Stimulated activated CD4-positive, alpha-beta T cell treated with anti-CD3 and anti-CD28 coated beads, Interleukin-4, amount 100 ng/mL, for 48 hours (primary cell): ENCODE measurements at regions not wholly inside any gene's neighbourhood (a gene's known extent, or its start where the extent isn't known, plus 50 kb on each side); places are given as distances from the start of the nearest gene placed in this dataset.
"Not testable (repeated sequence)": the region's sequence is repeated elsewhere in the genome, so short reads cannot be mapped to it uniquely, and the experiment has no call there.

Experiments used
- DNase-seq, 2 donors: peaks; one replicate each; pipeline ENCODE4 v3.0.0-alpha.2; 2020; ENCODE audit warnings: low read depth in 2 of 2

GRCh38 chr3:132084982-132085381 lies 50.2 kb upstream of the CPNE4 start:
- no peak for DNase-seq

- DNase-seq = no peak
Measured at GRCh38 chr3:132087356-132087755, 52.5 kb upstream of the CPNE4 start.

- DNase-seq = no peak
Measured at GRCh38 chr3:132088291-132088690, 53.5 kb upstream of the CPNE4 start.

GRCh38 chr3:132090921-132091320 lies 56.1 kb upstream of the CPNE4 start:
- DNase-seq = no peak

GRCh38 chr3:132116601-132117000 lies 81.8 kb upstream of the CPNE4 start:
- no peak for DNase-seq

GRCh38 chr3:132117642-132118041 lies 82.8 kb upstream of the CPNE4 start:
- DNase-seq = no peak

- DNase-seq = no peak
Measured at GRCh38 chr3:132119531-132119930, 84.7 kb upstream of the CPNE4 start.

- DNase-seq = no peak
Measured at GRCh38 chr3:132124096-132124495, 89.3 kb upstream of the CPNE4 start.

- no peak for DNase-seq
Measured at GRCh38 chr3:132124651-132125284, 90.0 kb upstream of the CPNE4 start.

GRCh38 chr3:132134611-132135010 lies 99.8 kb upstream of the CPNE4 start:
- no peak for DNase-seq

- no peak for DNase-seq
Measured at GRCh38 chr3:132135628-132136333, 101.0 kb upstream of the CPNE4 start.

GRCh38 chr3:132136334-132136716 lies 101.5 kb upstream of the CPNE4 start:
- no peak for DNase-seq

GRCh38 chr3:132136902-132137301 lies 102.1 kb upstream of the CPNE4 start:
- not testable (repeated sequence) for DNase-seq

GRCh38 chr3:132145833-132146232 lies 111.0 kb upstream of the CPNE4 start:
- no peak for DNase-seq

GRCh38 chr3:132154619-132155018 lies 119.8 kb upstream of the CPNE4 start:
- DNase-seq = no peak

GRCh38 chr3:132159145-132159544 lies 124.3 kb upstream of the CPNE4 start:
- no peak for DNase-seq

- no peak for DNase-seq
Measured at GRCh38 chr3:132160198-132160597, 125.4 kb upstream of the CPNE4 start.

- no peak for DNase-seq
Measured at GRCh38 chr3:132161608-132162007, 126.8 kb upstream of the CPNE4 start.

GRCh38 chr3:132164469-132165092 lies 129.8 kb upstream of the CPNE4 start:
- no peak for DNase-seq

- no peak for DNase-seq
Measured at GRCh38 chr3:132167870-132168269, 133.1 kb upstream of the CPNE4 start.

GRCh38 chr3:132174500-132174899 lies 139.7 kb upstream of the CPNE4 start:
- no peak for DNase-seq

- no peak for DNase-seq
Measured at GRCh38 chr3:132180337-132180791, 136.8 kb upstream of the ACP3 start.

GRCh38 chr3:132183811-132184210 lies 133.4 kb upstream of the ACP3 start:
- DNase-seq = no peak
